GM13977 (cell line): ENCODE measurements at regions not wholly inside any gene's neighbourhood (a gene's known extent, or its start where the extent isn't known, plus 50 kb on each side); places are given as distances from the start of the nearest gene placed in this dataset.
"Not testable (repeated sequence)": the region's sequence is repeated elsewhere in the genome, so short reads cannot be mapped to it uniquely, and the experiment has no call there.

Experiments
- DNase-seq: peaks from one replicate; pipeline ENCODE4 v3.0.0; 2012; ENCODE audit warnings: low spot score
- CTCF ChIP-seq: IDR thresholded peaks from 2 replicates; pipeline ENCODE4 v1.5.1; 2012; ENCODE audit warnings: mild to moderate bottlenecking, control low read depth; ENCODE audit not compliant: insufficient read depth; ENCODE audit errors: extremely low read depth, missing control alignments
- in situ Hi-C: fragments of 300-500 bp; cut with MboI; formaldehyde crosslinking; loops from one replicate; pipeline ENCODE4 v1.12.0; 2022; ENCODE audit warnings: low sequenced_read_pairs, low pct_unique_long_range_greater_than_20kb, mixed read lengths, inconsistent platforms; ENCODE audit not compliant: unreplicated experiment

- TF ChIP-seq CTCF: no peak
- in situ Hi-C loops: no loop called here
Observed at GRCh38 chr21:32860399-32860798, 88.8 kb upstream of the PAXBP1 start.

GRCh38 chr21:32861866-32862265, 90.3 kb upstream of the PAXBP1 start:
- TF ChIP-seq CTCF: no peak
- DNase-seq: no peak
- in situ Hi-C loops: no loop called here

More at GRCh38 chr21:32860399-32860798, 88.8 kb upstream of the PAXBP1 start:
- DNase-seq: no peak

- no peak for TF ChIP-seq CTCF
- no peak for DNase-seq
- in situ Hi-C loops: no loop called here
Observed at GRCh38 chr21:32867597-32867996, 96.0 kb upstream of the PAXBP1 start.

GRCh38 chr21:32868631-32869454, 97.3 kb upstream of the PAXBP1 start:
- in situ Hi-C loops: no loop called here
- TF ChIP-seq CTCF: no peak
- DNase-seq: no peak

- no peak for DNase-seq
- TF ChIP-seq CTCF: no peak
- in situ Hi-C loops: no loop called here
Observed at GRCh38 chr21:32869459-32869858, 97.9 kb upstream of the PAXBP1 start.

GRCh38 chr21:32876426-32876825, 104.9 kb upstream of the PAXBP1 start:
- in situ Hi-C loops: no loop called here
- no peak for TF ChIP-seq CTCF
- DNase-seq: no peak

GRCh38 chr21:32877888-32878287, 106.3 kb upstream of the PAXBP1 start:
- DNase-seq, in situ Hi-C loops: not testable (repeated sequence)
